DOHH2 (cell line): ENCODE measurements at regions not wholly inside any gene's neighbourhood (a gene's known extent, or its start where the extent isn't known, plus 50 kb on each side); places are given as distances from the start of the nearest gene placed in this dataset.

Experiments used
- H3F3A ChIP-seq: fragments of 200-600 bp; sonication (generic), shearing (Covaris generic); 2 replicates; pipeline ENCODE4 v1.6.0; 2016; ENCODE audit warnings: antibody characterized with exemption, mild to moderate bottlenecking; ENCODE audit not compliant: control insufficient read depth, insufficient read depth
- H3K27ac ChIP-seq: fragments of 200-600 bp; sonication (generic); 2 replicates; pipeline ENCODE4 v1.5.1; 2014; ENCODE audit warnings: low read depth, mild to moderate bottlenecking, low read length, moderate library complexity
- H3K27me3 ChIP-seq: fragments of 200-600 bp; sonication (generic); 2 replicates; pipeline ENCODE4 v1.6.1; 2014; ENCODE audit warnings: mild to moderate bottlenecking, low read length, mixed read lengths; ENCODE audit not compliant: control insufficient read depth
- H3K36me3 ChIP-seq: fragments of 200-600 bp; sonication (generic); 2 replicates; pipeline ENCODE4 v1.6.1; 2014; ENCODE audit warnings: mild to moderate bottlenecking, low read length, moderate library complexity, mixed read lengths; ENCODE audit not compliant: control insufficient read depth
- H3K4me1 ChIP-seq: fragments of 200-600 bp; sonication (generic); 2 replicates; pipeline ENCODE4 v1.6.1; 2014; ENCODE audit warnings: mild to moderate bottlenecking, low read length, mixed read lengths; ENCODE audit not compliant: control insufficient read depth
- H3K4me2 ChIP-seq: fragments of 200-600 bp; sonication (generic); 2 replicates; pipeline ENCODE4 v1.6.0; 2014; ENCODE audit warnings: mild to moderate bottlenecking, low read length, moderate library complexity
- H3K4me3 ChIP-seq: fragments of 200-600 bp; sonication (generic); 2 replicates; pipeline ENCODE4 v1.5.1; 2014; ENCODE audit warnings: mild to moderate bottlenecking, low read length, mixed read lengths
- H3K79me2 ChIP-seq: fragments of 200-600 bp; sonication (generic); 2 replicates; pipeline ENCODE4 v1.6.1; 2014; ENCODE audit warnings: mild to moderate bottlenecking, low read length, mixed read lengths; ENCODE audit not compliant: control insufficient read depth
- H3K9me2 ChIP-seq: fragments of 200-600 bp; sonication (generic); replicated peaks from 2 replicates; pipeline ENCODE4 v1.6.1; 2014; ENCODE audit warnings: mild to moderate bottlenecking, low read length, mixed read lengths; ENCODE audit not compliant: control insufficient read depth
- H3K9me3 ChIP-seq: fragments of 200-600 bp; sonication (generic); 2 replicates; pipeline ENCODE4 v1.6.1; 2014; ENCODE audit warnings: antibody characterized with exemption, low read length, mixed read lengths; ENCODE audit not compliant: control insufficient read depth, insufficient read depth
- H4K20me1 ChIP-seq: fragments of 200-600 bp; sonication (generic); 2 replicates; pipeline ENCODE4 v1.6.0; 2014; ENCODE audit warnings: low read depth, mild to moderate bottlenecking, antibody characterized with exemption, low read length, moderate library complexity; ENCODE audit not compliant: control insufficient read depth, insufficient read depth
- EZH2phosphoT487 ChIP-seq: fragments of 200-600 bp; sonication (generic); IDR thresholded peaks from 2 replicates; pipeline ENCODE4 v1.6.1; 2017; ENCODE audit warnings: borderline replicate concordance, mild to moderate bottlenecking, antibody characterized with exemption, low read length, moderate library complexity, mixed read lengths
- TF ChIP-seq, protein P1 (sequence below): fragments of 200-600 bp; sonication (generic); IDR thresholded peaks from one replicate; pipeline ENCODE4 v1.5.1; 2014; ENCODE audit warnings: antibody characterized with exemption, mild to moderate bottlenecking, low read depth, low read length; ENCODE audit not compliant: poor library complexity, severe bottlenecking

DNA sequence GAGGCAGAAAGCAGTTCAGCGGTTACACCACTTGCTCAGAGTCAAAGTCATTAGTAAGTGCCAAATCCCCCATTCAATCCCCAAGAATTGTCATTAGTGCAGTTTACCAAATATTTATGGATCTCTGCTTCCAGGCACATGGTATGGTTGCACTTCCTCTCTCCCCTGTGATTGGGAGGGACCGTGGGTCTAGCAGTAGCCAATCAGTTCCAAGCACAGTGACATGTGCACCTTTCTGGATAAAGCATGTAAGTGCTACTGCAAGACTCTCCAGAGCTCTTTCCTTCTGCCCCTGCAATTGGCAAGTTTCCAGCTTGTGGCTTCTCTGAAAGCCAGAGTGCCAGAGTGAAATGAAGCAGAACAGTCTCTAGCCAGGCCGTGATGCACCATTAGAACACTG lies 85.3 kb upstream of the FLRT2 start:
- Histone ChIP-seq H3K4me2 (no peak overlapping the region), H3K27ac (no peak overlapping the region), H3F3A (no peaks in the 10 kb centered on the region), H3K4me3 (no peak overlapping the region), H4K20me1 (no peaks in the 10 kb centered on the region), H3K36me3 (no peaks in the 10 kb centered on the region), H3K9me2 (no peaks in the 10 kb centered on the region), H3K9me3 (0 out of 2 replicates have a peak, but pooled peaks cover 4% of the 10 kb centered on the region), H3K4me1 (no peaks in the 10 kb centered on the region), H3K79me2 (no peaks in the 10 kb centered on the region), H3K27me3 (no peaks in the 10 kb centered on the region)
- TF ChIP-seq EZH2phosphoT487, result no peak
- TF ChIP-seq, protein P1, sequence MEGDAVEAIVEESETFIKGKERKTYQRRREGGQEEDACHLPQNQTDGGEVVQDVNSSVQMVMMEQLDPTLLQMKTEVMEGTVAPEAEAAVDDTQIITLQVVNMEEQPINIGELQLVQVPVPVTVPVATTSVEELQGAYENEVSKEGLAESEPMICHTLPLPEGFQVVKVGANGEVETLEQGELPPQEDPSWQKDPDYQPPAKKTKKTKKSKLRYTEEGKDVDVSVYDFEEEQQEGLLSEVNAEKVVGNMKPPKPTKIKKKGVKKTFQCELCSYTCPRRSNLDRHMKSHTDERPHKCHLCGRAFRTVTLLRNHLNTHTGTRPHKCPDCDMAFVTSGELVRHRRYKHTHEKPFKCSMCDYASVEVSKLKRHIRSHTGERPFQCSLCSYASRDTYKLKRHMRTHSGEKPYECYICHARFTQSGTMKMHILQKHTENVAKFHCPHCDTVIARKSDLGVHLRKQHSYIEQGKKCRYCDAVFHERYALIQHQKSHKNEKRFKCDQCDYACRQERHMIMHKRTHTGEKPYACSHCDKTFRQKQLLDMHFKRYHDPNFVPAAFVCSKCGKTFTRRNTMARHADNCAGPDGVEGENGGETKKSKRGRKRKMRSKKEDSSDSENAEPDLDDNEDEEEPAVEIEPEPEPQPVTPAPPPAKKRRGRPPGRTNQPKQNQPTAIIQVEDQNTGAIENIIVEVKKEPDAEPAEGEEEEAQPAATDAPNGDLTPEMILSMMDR, result no peak

DNA sequence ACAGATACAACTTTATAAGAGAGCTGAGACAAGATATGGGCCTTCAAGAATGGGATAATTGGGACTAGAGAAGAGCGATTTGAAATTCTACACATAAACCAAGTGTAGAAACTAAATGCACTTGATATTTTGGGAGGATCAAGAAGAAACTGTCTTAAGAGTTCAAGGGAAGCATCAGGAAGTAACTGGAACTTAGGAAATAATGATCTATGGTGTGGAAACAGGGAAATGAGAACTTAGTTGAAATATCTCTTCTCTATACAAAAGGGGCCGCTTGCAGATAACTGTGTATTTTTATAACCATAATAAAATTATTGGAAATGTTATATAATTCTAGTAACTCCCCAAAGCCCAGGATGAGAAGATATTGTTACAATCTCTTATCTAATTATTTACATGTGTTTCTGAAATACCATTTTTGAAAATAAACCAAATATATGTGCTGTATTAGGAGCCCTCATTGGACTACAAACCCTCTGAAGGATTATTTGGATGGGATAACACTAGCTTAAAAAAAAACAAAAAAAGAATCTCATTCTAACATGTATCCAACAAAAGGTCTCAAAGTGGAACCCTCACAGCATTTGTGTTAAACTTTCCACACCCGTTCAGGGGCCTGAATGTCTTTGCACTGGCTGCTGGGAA lies 84.7 kb upstream of the FLRT2 start:
- no peak overlapping the region for H3K4me3 ChIP-seq
- H4K20me1 ChIP-seq, result no peaks in the 10 kb centered on the region
- H3K4me2 ChIP-seq, result no peak overlapping the region

DNA sequence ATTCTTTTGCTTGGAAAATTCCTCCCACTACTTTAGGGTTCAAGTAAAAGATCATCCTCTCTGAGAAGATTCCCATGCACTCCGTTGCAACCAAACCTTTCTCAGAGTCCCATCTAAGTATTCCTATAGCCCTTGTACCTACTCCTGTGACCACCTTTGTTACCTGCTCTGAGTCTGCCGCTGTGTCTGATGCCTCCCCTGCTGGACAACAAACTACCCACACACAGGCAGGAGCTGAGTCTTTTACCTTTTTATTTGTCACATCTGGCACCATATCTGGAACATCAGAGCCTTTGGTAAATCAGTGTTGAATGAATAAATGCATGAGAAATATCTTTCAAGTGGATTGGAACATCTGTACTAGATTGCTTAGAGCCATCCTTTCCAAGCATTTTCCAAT lies 82.1 kb upstream of the FLRT2 start:
- 0 out of 2 replicates have a peak, but pooled peaks cover 4% of the 10 kb centered on the region for H3K9me3 ChIP-seq
- no peaks in the 10 kb centered on the region for H3F3A ChIP-seq

More for the DNA sequence above, 84.7 kb upstream of the FLRT2 start:
- Histone ChIP-seq H3K79me2 (no peaks in the 10 kb centered on the region), H3K4me1 (no peaks in the 10 kb centered on the region), H3K27ac (no peak overlapping the region), H3K36me3 (no peaks in the 10 kb centered on the region), H3K9me3 (0 out of 2 replicates have a peak, but pooled peaks cover 4% of the 10 kb centered on the region), H3K9me2 (no peaks in the 10 kb centered on the region), H3K27me3 (no peaks in the 10 kb centered on the region), H3F3A (no peaks in the 10 kb centered on the region)
- TF ChIP-seq, protein P1, result no peak

More for the DNA sequence above, 82.1 kb upstream of the FLRT2 start:
- Histone ChIP-seq H3K4me1 (no peaks in the 10 kb centered on the region), H3K9me2 (no peaks in the 10 kb centered on the region), H3K27me3 (no peaks in the 10 kb centered on the region), H4K20me1 (no peaks in the 10 kb centered on the region), H3K79me2 (no peaks in the 10 kb centered on the region), H3K4me2 (no peak overlapping the region), H3K27ac (no peak overlapping the region), H3K4me3 (no peak overlapping the region), H3K36me3 (no peaks in the 10 kb centered on the region)
- TF ChIP-seq EZH2phosphoT487, result no peak
- TF ChIP-seq, protein P1, result no peak
